Sigmoid colon (tissue), 4 donors: ENCODE measurements at regions not wholly inside any gene's neighbourhood (a gene's known extent, or its start where the extent isn't known, plus 50 kb on each side); places are given as distances from the start of the nearest gene placed in this dataset.

ENCODE experiments used
- CTCF ChIP-seq, 4 experiments: fragments of 450-650 bp in 3 of 4; fragments of 200-600 bp in 1 of 4; IDR thresholded peaks; one replicate each; pipeline ENCODE4 v1.5.1; 2016 to 2019; ENCODE audit warnings: antibody characterized with exemption in 4 of 4, mild to moderate bottlenecking in 3 of 4, moderate library complexity in 2 of 4
- POLR2A ChIP-seq, 2 donors: fragments of 450-650 bp; IDR thresholded peaks; one replicate each; pipeline ENCODE4 v1.6.1; 2016; ENCODE audit warnings: antibody characterized with exemption in 2 of 2, mild to moderate bottlenecking in 2 of 2, moderate library complexity in 2 of 2
- POLR2AphosphoS5 ChIP-seq, 4 donors: sonication (generic); formaldehyde crosslinking; IDR thresholded peaks; one replicate each; pipeline ENCODE4 v1.6.1; 2017; ENCODE audit warnings: antibody characterized with exemption in 4 of 4

GRCh38 chr16:87190288-87191230, 126.6 kb downstream of the C16orf95 start:
- no peak for TF ChIP-seq CTCF (IDR thresholded peaks at IDR 0.05)
- TF ChIP-seq POLR2A (IDR thresholded peaks at IDR 0.05): no peak
- no peak for TF ChIP-seq POLR2AphosphoS5 (IDR thresholded peaks at IDR 0.05)
